Effector memory CD4-positive, alpha-beta T cell (primary cell): ENCODE measurements at regions not wholly inside any gene's neighbourhood (a gene's known extent, or its start where the extent isn't known, plus 50 kb on each side); places are given as distances from the start of the nearest gene placed in this dataset.

Experiments
- DNase-seq, 3 donors: peaks; one replicate each; pipeline ENCODE4 v3.0.0-alpha.2; 2020
- H3K27ac ChIP-seq: 2 replicates; pipeline ENCODE4 v1.7.0; 2013; ENCODE audit warnings: mild to moderate bottlenecking, low read length, moderate library complexity; ENCODE audit not compliant: insufficient read depth, poor library complexity, severe bottlenecking
- H3K27me3 ChIP-seq: replicated peaks from 2 replicates; pipeline ENCODE4 v1.7.0; 2013; ENCODE audit warnings: mild to moderate bottlenecking, low read length; ENCODE audit not compliant: insufficient read depth, control insufficient read depth, poor library complexity, severe bottlenecking
- H3K36me3 ChIP-seq: 2 replicates; pipeline ENCODE4 v1.7.0; 2013; ENCODE audit warnings: mild to moderate bottlenecking, low read length, moderate library complexity; ENCODE audit not compliant: control insufficient read depth, insufficient read depth
- H3K4me1 ChIP-seq: 2 replicates; pipeline ENCODE4 v1.7.0; 2013; ENCODE audit warnings: low read length, mild to moderate bottlenecking; ENCODE audit not compliant: control insufficient read depth, insufficient read depth, poor library complexity, severe bottlenecking
- H3K4me3 ChIP-seq: 2 replicates; pipeline ENCODE4 v1.7.0; 2013; ENCODE audit warnings: low read length, low read depth, mild to moderate bottlenecking; ENCODE audit not compliant: insufficient read depth, poor library complexity, severe bottlenecking
- H3K9me3 ChIP-seq: 2 replicates; pipeline ENCODE4 v1.7.0; 2013; ENCODE audit warnings: mild to moderate bottlenecking, low read length, moderate library complexity; ENCODE audit not compliant: control insufficient read depth

GRCh38 chr10:3401491-3401938, 228.9 kb upstream of the PITRM1 start:
- Histone ChIP-seq H3K27me3 (no peaks in the 10 kb centered on the region), H3K4me3 (no peak overlapping the region), H3K4me1 (no peaks in the 10 kb centered on the region), H3K9me3 (no peaks in the 10 kb centered on the region), H3K27ac (no peak overlapping the region), H3K36me3 (no peaks in the 10 kb centered on the region)
- no peak for DNase-seq

- H3K36me3 ChIP-seq, result no peaks in the 10 kb centered on the region
- H3K27me3 ChIP-seq, result no peaks in the 10 kb centered on the region
- H3K4me1 ChIP-seq, result no peaks in the 10 kb centered on the region
- no peaks in the 10 kb centered on the region for H3K9me3 ChIP-seq
- DNase-seq, result no peak
- H3K27ac ChIP-seq, result no peak overlapping the region
- H3K4me3 ChIP-seq, result no peak overlapping the region
Measured at GRCh38 chr10:3400348-3400747, 227.8 kb upstream of the PITRM1 start.

- DNase-seq, result no peak
- H3K27ac ChIP-seq, result no peak overlapping the region
- H3K4me1 ChIP-seq, result no peaks in the 10 kb centered on the region
- no peak overlapping the region for H3K4me3 ChIP-seq
- H3K27me3 ChIP-seq, result no peaks in the 10 kb centered on the region
- no peaks in the 10 kb centered on the region for H3K36me3 ChIP-seq
- no peaks in the 10 kb centered on the region for H3K9me3 ChIP-seq
Measured at GRCh38 chr10:3399756-3400155, 227.2 kb upstream of the PITRM1 start.

GRCh38 chr10:3398825-3399646, 226.5 kb upstream of the PITRM1 start:
- no peaks in the 10 kb centered on the region for H3K9me3 ChIP-seq
- no peak overlapping the region for H3K4me3 ChIP-seq
- no peaks in the 10 kb centered on the region for H3K36me3 ChIP-seq
- DNase-seq, result no peak
- H3K27me3 ChIP-seq, result no peaks in the 10 kb centered on the region
- no peaks in the 10 kb centered on the region for H3K4me1 ChIP-seq
- no peak overlapping the region for H3K27ac ChIP-seq

GRCh38 chr10:3397846-3398245, 225.3 kb upstream of the PITRM1 start:
- H3K36me3 ChIP-seq, result no peaks in the 10 kb centered on the region
- H3K27ac ChIP-seq, result no peak overlapping the region
- no peak for DNase-seq
- no peaks in the 10 kb centered on the region for H3K9me3 ChIP-seq
- no peaks in the 10 kb centered on the region for H3K27me3 ChIP-seq
- H3K4me1 ChIP-seq, result no peaks in the 10 kb centered on the region
- H3K4me3 ChIP-seq, result no peak overlapping the region

GRCh38 chr10:3397231-3397630, 224.6 kb upstream of the PITRM1 start:
- H3K4me3 ChIP-seq, result no peak overlapping the region
- no peaks in the 10 kb centered on the region for H3K4me1 ChIP-seq
- no peaks in the 10 kb centered on the region for H3K27me3 ChIP-seq
- no peaks in the 10 kb centered on the region for H3K9me3 ChIP-seq
- H3K36me3 ChIP-seq, result no peaks in the 10 kb centered on the region
- H3K27ac ChIP-seq, result no peak overlapping the region
- DNase-seq, result no peak

- Histone ChIP-seq H3K27me3 (no peaks in the 10 kb centered on the region), H3K4me3 (no peak overlapping the region), H3K9me3 (no peaks in the 10 kb centered on the region), H3K27ac (no peak overlapping the region), H3K4me1 (no peaks in the 10 kb centered on the region), H3K36me3 (no peaks in the 10 kb centered on the region)
- no peak for DNase-seq
Measured at GRCh38 chr10:3396116-3396515, 223.5 kb upstream of the PITRM1 start.

GRCh38 chr10:3395458-3395861, 222.9 kb upstream of the PITRM1 start:
- Histone ChIP-seq H3K4me1 (no peaks in the 10 kb centered on the region), H3K4me3 (no peak overlapping the region), H3K27me3 (no peaks in the 10 kb centered on the region), H3K9me3 (no peaks in the 10 kb centered on the region), H3K36me3 (no peaks in the 10 kb centered on the region), H3K27ac (no peak overlapping the region)
- no peak for DNase-seq

GRCh38 chr10:3395041-3395440, 222.5 kb upstream of the PITRM1 start:
- Histone ChIP-seq H3K27ac (no peak overlapping the region), H3K27me3 (no peaks in the 10 kb centered on the region), H3K36me3 (no peaks in the 10 kb centered on the region), H3K9me3 (no peaks in the 10 kb centered on the region), H3K4me1 (no peaks in the 10 kb centered on the region), H3K4me3 (no peak overlapping the region)
- DNase-seq, result no peak

- no peaks in the 10 kb centered on the region for H3K27me3 ChIP-seq
- no peak overlapping the region for H3K4me3 ChIP-seq
- no peaks in the 10 kb centered on the region for H3K9me3 ChIP-seq
- no peaks in the 10 kb centered on the region for H3K36me3 ChIP-seq
- no peak for DNase-seq
- H3K27ac ChIP-seq, result no peak overlapping the region
- no peaks in the 10 kb centered on the region for H3K4me1 ChIP-seq
Measured at GRCh38 chr10:3393958-3394357, 221.4 kb upstream of the PITRM1 start.
